ENCODE measurements at regions not wholly inside any gene's neighbourhood (a gene's known extent, or its start where the extent isn't known, plus 50 kb on each side); places are given as distances from the start of the nearest gene placed in this dataset.

DNA sequence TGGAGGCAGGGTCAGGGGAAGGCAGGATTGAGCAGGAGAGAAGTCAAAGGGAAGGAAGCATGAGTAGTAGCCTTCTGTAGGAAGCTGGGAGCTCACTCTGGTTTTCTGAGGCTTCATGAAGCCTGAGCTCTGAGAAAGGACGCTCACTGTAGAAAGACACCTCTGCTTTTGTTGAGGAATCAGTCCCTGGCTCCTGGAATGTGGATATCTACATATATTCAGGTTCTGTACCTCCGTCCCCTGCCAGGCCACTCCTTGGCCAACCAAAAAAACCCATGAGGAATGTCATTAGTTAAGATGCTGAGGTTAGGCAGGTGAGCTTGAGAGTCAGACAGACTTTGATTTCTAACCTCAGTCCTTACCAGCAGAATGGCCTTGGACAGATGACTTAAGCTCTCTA lies 283.5 kb upstream of the HABP2 start:
- Mint-ChIP-seq H3K36me3 (ENCODE audit: low read depth) (no peaks in the 10 kb centered on the region), H3K27me3 (peaks cover 19% of the 10 kb centered on the region), H3K4me3 (no peak overlapping the region), H3K9me3 (no peaks in the 10 kb centered on the region), H3K4me1 (ENCODE audit: low read depth) (no peaks in the 10 kb centered on the region), H3K27ac (no peak overlapping the region)
- DNase-seq: no peak

DNA sequence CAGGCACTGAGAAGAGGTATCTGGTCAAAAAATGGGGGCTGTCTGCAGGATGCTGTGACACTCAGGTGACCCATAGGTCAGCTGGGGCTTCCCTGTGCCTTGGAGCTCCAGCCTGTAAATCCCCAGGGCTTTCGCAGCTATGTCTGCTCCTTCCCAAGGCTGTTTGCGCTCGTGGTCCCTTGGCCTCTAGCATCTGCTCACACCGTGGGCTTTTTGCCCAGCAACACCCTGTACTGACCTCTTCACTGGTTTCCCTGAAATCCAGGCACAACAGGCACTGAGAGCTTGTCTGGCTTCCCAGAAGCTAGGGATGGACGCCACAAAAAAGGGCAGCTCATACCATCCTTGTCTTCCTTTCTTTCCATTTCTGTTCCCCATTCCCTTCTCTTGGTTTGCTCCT lies 280.3 kb upstream of the HABP2 start:
- Mint-ChIP-seq H3K9me3 (peaks cover 20% of the 10 kb centered on the region), H3K36me3 (ENCODE audit: low read depth) (no peaks in the 10 kb centered on the region), H3K4me3 (no peak overlapping the region), H3K27ac (no peak overlapping the region), H3K4me1 (ENCODE audit: low read depth) (no peaks in the 10 kb centered on the region), H3K27me3 (peaks cover 12% of the 10 kb centered on the region)
- DNase-seq: no peak

DNA sequence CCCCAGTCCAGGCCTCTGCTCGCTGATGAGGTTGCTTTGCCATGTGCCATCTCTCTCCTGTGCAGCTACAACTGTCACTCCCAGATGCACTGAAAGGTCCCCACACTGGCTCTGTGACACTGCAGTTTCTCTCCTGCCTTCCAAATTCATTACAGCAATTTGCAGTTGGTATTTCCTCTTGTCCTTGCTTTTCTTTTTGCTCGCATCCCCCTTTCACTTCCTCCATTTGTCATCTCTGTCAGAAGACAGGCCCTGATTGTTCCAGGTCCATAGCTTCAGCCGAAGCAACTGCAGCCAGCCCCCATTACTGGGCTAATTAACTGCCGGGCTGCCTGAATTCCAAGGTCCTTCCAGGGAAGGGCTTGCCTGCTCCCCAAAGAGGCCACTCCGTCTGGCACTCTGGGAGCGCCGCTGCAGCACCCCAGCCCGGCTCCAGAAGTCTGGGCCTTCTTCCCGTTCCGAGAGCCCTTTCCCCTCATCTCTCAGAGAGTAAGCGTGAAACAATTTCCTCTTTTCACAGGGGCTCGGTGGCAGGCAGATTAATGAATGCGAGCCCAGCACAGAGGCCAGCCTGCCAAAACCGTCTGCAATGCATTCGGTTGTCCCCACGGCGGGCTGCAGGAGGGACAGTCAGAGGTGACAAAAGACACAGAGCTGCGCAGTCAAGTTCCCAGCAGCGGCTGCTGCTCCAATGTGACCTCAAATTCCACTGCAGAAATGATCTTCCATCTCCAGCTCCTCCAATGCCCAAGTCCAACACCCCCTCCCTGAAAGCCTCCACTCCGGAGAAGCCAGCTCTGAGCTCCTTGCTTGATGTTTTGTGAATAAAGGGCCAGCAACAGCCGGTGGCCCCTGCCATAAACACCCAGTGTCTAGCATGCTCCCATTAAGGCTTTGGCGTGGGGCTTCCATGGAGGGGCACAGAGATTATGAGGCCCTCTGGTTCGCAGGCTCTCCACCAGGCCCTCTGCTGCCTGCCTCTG lies 279.4 kb upstream of the HABP2 start:
- DNase-seq: no peak
- no peaks in the 10 kb centered on the region for H3K4me1 Mint-ChIP-seq (ENCODE audit: low read depth)
- peaks cover 20% of the 10 kb centered on the region for H3K9me3 Mint-ChIP-seq
- H3K4me3 Mint-ChIP-seq: no peak overlapping the region
- H3K36me3 Mint-ChIP-seq (ENCODE audit: low read depth): no peaks in the 10 kb centered on the region
- H3K27me3 Mint-ChIP-seq: peaks cover 12% of the 10 kb centered on the region
- no peak overlapping the region for H3K27ac Mint-ChIP-seq

DNA sequence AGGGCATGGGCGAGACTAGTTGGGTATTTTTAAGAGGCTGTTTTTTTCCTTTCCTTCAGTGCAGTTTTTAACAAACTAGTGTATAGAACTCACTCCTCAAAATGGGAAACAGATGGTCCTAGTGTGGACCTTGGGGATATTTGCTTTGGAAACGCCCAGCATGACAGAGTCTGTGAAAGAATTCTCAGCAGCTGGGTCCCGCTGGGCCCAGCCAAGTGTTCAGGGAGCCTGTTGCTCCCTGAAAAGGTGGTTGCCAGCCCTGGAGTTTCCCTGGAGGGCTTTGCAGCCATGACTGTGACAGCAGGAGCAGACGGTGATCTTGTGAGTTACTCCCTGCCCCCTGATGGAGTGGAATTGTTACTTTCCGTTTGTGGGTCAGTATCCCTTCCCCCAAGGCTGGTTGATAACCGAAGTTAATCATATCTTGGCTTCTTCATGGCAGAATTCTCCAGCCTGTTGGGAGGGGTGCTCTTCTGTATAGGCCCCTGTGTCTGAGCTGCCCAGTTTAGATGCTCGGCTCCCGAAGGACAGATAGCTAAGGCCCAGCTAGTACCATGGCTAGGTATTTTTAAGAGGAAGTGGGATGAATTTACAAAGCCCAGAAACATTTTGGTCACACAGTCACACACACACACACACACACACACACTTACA lies 278.6 kb upstream of the HABP2 start:
- H3K4me3 Mint-ChIP-seq: no peak overlapping the region
- H3K27ac Mint-ChIP-seq: no peak overlapping the region

DNA sequence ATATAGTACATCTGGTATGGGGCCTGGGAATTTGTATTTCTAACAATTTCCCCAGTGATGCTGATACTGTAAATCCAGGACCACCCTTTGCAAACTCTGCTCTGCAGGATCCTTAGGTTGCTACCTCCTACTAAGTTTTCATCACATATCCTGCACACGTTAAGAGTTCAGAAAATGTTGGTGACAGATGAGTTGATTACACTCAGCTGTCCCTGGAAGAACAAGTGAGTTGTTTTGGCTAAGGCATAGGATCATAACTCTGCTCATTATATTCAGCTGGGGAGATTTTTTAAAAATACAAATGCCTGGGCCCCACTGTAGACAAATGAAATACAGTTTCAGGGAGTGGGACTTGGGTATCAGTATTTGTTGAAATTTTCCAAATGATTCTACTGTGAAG lies 274.6 kb upstream of the HABP2 start:
- DNase-seq: no peak
- Mint-ChIP-seq H3K27ac (no peak overlapping the region), H3K36me3 (ENCODE audit: low read depth) (no peaks in the 10 kb centered on the region), H3K4me1 (ENCODE audit: low read depth) (no peaks in the 10 kb centered on the region), H3K27me3 (peaks cover 9% of the 10 kb centered on the region), H3K4me3 (no peak overlapping the region), H3K9me3 (peaks cover 20% of the 10 kb centered on the region)

More for the DNA sequence above, 278.6 kb upstream of the HABP2 start:
- DNase-seq: no peak
- Mint-ChIP-seq H3K4me1 (ENCODE audit: low read depth) (no peaks in the 10 kb centered on the region), H3K27me3 (peaks cover 12% of the 10 kb centered on the region), H3K9me3 (peaks cover 20% of the 10 kb centered on the region), H3K36me3 (ENCODE audit: low read depth) (no peaks in the 10 kb centered on the region)

DNA sequence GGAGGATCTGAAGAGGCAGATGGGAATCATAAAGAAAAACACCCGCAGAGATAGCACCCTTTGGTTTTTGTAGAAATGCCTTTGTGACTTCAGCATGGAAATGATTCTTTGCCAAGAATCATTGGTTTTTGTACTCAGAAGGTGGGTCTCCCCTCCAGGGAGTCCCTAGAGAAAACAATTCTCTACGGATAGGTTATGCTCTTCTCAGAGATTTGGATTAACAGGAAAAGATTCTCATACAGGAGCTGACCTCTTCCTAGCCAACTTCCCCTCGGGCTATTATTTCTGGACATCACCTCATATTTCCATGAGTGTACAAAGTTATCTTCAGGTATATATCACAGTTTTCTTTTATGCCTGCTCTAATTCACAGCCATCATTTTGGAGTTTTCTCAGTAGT lies 274.2 kb upstream of the HABP2 start:
- H3K4me3 Mint-ChIP-seq: no peak overlapping the region
- DNase-seq: no peak
- no peaks in the 10 kb centered on the region for H3K36me3 Mint-ChIP-seq (ENCODE audit: low read depth)
- no peaks in the 10 kb centered on the region for H3K4me1 Mint-ChIP-seq (ENCODE audit: low read depth)
- no peak overlapping the region for H3K27ac Mint-ChIP-seq
- H3K9me3 Mint-ChIP-seq: peaks cover 20% of the 10 kb centered on the region
- peaks cover 9% of the 10 kb centered on the region for H3K27me3 Mint-ChIP-seq

DNA sequence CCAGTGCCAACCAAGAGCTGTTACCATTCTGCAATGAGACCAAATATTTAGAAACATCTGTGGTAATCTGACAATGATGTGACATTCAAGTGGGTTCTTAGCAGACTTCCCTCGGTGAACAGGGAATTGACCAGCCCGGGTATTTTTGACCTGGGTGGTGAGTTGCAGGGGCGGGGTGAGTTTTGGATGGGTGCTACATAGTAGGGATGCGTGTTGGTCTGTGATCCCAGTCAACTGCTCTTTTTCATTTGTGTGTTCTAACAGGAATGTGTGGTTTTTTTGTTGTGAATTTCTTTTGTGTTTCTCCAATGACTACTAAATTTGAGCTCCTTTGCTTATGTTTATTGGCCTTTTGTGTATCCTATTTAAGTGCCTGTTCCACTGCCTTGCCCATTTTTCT lies 273.6 kb upstream of the HABP2 start:
- H3K27ac Mint-ChIP-seq: no peak overlapping the region
- no peak overlapping the region for H3K4me3 Mint-ChIP-seq
- no peaks in the 10 kb centered on the region for H3K36me3 Mint-ChIP-seq (ENCODE audit: low read depth)
- no peaks in the 10 kb centered on the region for H3K4me1 Mint-ChIP-seq (ENCODE audit: low read depth)
- DNase-seq: no peak
- peaks cover 9% of the 10 kb centered on the region for H3K27me3 Mint-ChIP-seq
- peaks cover 20% of the 10 kb centered on the region for H3K9me3 Mint-ChIP-seq

DNA sequence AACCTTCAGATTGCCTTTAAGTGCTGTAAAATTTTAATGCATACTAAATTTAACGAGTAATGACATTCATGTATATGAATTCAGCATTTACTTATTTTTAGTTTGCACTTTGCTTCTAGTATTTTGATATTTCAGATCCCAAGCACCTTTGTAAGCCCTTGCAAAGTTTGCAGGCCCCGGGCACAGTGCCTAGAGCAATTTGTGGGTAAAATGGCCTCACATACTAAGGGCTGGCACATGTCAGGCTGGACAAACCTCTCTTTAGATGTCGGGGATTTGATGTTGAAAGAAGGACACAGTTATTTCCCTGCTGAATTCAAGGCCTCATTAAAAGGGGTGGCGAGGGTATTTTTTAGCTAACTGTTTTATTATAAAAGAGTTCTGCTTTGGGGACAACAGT lies 270.3 kb upstream of the HABP2 start:
- DNase-seq: no peak
- no peaks in the 10 kb centered on the region for H3K4me1 Mint-ChIP-seq (ENCODE audit: low read depth)
- no peaks in the 10 kb centered on the region for H3K9me3 Mint-ChIP-seq
- H3K4me3 Mint-ChIP-seq: no peak overlapping the region
- no peaks in the 10 kb centered on the region for H3K36me3 Mint-ChIP-seq (ENCODE audit: low read depth)
- peaks cover 9% of the 10 kb centered on the region for H3K27me3 Mint-ChIP-seq
- H3K27ac Mint-ChIP-seq: no peak overlapping the region

DNA sequence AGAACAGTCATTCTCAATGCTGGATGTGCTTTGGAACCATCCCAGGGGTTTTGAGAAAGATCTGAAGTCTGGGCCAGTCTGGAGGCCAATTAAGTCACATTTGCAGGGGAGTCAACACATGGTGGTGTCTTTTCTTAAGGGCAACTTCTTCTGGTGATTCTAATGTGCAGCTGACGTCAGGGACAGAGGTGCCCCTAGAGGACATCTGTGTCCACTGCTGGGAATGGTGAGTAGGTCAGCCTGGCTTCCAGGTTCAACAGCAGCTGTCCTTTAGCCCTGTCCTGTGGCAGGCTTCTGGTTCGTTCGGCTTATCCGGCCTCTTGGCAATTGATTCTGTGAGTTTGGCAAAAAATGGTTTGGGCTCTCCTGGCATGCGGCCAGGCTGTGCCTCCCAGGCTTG lies 269.7 kb upstream of the HABP2 start:
- no peaks in the 10 kb centered on the region for H3K4me1 Mint-ChIP-seq (ENCODE audit: low read depth)
- no peaks in the 10 kb centered on the region for H3K9me3 Mint-ChIP-seq
- H3K27me3 Mint-ChIP-seq: peaks cover 9% of the 10 kb centered on the region
- DNase-seq: no peak
- no peak overlapping the region for H3K4me3 Mint-ChIP-seq
- no peaks in the 10 kb centered on the region for H3K36me3 Mint-ChIP-seq (ENCODE audit: low read depth)
- H3K27ac Mint-ChIP-seq: no peak overlapping the region

DNA sequence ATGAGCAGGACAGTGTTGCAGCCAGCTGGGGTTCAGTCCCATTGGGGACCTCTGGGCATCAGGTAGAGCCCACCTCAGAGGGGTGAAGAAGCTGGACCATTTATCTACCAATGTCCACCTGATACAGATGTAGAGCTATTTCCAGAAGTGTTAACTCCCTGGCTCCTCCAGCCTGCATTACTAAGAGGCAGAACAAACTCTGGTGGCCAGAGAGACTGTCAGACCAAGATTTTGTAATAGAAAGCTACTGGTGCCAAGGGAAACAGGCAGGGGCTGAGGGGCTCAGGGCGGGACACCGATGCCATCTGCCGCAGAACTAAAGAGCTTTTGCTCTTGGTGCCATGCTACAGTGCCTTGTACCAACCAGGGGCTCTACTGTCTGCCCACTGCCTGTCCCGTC lies 268.2 kb upstream of the HABP2 start:
- H3K9me3 Mint-ChIP-seq: no peaks in the 10 kb centered on the region
- no peak overlapping the region for H3K4me3 Mint-ChIP-seq
- no peak for DNase-seq
- H3K4me1 Mint-ChIP-seq (ENCODE audit: low read depth): no peaks in the 10 kb centered on the region
- H3K27ac Mint-ChIP-seq: no peak overlapping the region
- no peaks in the 10 kb centered on the region for H3K36me3 Mint-ChIP-seq (ENCODE audit: low read depth)
- peaks cover 9% of the 10 kb centered on the region for H3K27me3 Mint-ChIP-seq

DNA sequence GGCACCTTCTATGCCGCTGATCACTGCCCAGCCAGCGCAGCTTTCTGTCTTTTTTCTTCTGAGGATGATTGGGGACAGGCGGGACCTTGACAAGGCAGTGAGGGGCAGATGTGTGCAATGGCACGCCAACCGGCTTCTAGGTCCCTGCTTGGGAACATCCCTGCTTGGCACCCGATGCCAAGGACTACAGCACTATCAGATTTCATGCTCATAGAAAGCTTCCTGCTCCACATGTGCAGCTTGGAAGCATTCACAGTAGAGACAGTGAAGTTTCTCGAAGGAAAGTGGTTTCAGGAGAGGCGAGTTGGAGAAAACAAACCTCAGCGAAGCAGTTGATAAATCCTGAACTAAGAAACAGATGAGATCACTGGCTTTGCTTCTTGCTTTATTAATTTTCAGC lies 267.5 kb upstream of the HABP2 start:
- Mint-ChIP-seq H3K36me3 (ENCODE audit: low read depth) (no peaks in the 10 kb centered on the region), H3K4me3 (no peak overlapping the region), H3K27ac (no peak overlapping the region), H3K4me1 (ENCODE audit: low read depth) (no peaks in the 10 kb centered on the region), H3K27me3 (peaks cover 4% of the 10 kb centered on the region), H3K9me3 (no peaks in the 10 kb centered on the region)
- DNase-seq: no peak

DNA sequence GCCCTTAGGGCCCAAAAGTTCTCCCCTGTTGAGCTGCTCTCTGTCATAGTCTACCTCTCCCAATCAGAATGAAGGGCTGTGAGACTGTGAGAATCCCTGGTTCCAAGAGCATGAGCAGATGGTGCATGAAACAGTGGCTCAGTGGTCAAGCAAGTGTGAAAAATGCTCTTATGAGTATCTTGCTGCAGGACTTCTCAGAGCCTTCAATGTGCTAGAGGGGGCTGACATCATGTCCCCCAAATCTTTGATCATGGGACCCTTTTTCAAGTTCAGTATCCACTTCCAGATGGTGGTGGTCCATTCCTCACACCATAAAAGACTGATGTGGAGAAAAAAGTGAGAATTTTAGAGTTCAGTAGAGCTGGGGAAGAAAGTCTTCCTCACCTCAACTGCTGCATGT lies 265.3 kb upstream of the HABP2 start:
- H3K9me3 Mint-ChIP-seq: no peaks in the 10 kb centered on the region
- no peaks in the 10 kb centered on the region for H3K36me3 Mint-ChIP-seq (ENCODE audit: low read depth)
- no peaks in the 10 kb centered on the region for H3K27me3 Mint-ChIP-seq
- no peak overlapping the region for H3K4me3 Mint-ChIP-seq
- no peak overlapping the region for H3K27ac Mint-ChIP-seq
- no peaks in the 10 kb centered on the region for H3K4me1 Mint-ChIP-seq (ENCODE audit: low read depth)
- no peak for DNase-seq

DNA sequence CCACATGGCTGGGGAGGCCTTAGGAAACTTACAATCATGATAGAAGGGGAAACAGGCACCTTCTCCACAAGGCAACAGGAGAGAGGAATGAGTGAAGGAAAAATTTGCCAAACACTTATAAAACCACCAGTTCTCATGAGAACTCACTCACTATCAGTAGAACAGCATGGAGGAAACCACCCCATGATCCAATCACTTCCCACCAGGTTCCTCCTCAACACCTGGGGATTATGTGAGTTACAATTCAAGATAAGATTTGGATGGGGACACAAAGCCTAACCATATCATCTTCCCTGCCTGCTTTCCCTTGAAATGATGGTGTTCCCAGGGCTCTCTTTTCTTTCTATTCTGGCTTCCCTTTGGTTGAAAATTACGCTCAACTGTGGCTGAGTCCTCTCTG lies 262.7 kb upstream of the HABP2 start:
- Mint-ChIP-seq H3K4me3 (no peak overlapping the region), H3K27me3 (no peaks in the 10 kb centered on the region), H3K27ac (no peak overlapping the region), H3K4me1 (ENCODE audit: low read depth) (no peaks in the 10 kb centered on the region), H3K36me3 (ENCODE audit: low read depth) (no peaks in the 10 kb centered on the region), H3K9me3 (no peaks in the 10 kb centered on the region)
- no peak for DNase-seq

DNA sequence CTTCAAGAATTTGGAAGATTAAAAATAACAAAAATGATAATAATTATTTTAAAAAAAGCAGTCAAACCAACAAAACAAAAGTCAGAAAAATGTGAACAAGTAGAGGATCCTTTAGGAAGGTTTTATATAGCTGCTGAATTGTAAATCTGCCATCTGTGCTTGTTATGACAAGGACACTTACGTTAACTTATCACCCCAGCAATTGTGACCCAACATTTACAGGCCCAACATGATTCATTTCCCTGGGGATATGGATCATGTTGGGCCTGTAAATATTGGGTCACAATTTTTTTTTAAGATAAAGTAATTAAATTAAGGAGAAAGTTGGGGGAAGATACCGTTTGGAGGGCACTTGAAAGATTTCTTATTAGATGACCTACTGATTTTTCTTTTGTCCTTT lies 261.4 kb upstream of the HABP2 start:
- Mint-ChIP-seq H3K4me1 (ENCODE audit: low read depth) (no peaks in the 10 kb centered on the region), H3K27ac (no peak overlapping the region), H3K4me3 (no peak overlapping the region), H3K27me3 (no peaks in the 10 kb centered on the region), H3K9me3 (no peaks in the 10 kb centered on the region), H3K36me3 (ENCODE audit: low read depth) (no peaks in the 10 kb centered on the region)
- no peak for DNase-seq

DNA sequence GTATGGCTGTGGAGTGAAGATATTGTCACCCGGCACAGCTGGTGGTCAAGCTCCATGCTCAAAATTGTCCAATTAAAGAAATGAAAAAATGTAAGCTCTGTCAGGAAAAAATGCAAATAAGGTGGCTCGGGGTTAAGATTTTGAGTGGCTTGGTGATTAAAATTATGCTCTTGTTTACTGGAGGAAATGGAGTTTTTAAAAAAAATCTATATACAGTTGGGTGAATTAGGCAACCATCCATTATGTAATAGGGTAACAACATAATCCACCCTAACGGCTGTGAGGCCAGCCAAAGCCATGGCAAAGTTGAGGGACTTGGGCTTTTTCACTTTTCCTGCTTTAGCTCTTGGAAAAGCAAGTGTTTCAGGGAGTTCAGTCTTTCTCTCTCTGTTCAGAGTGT lies 260.8 kb upstream of the HABP2 start:
- no peaks in the 10 kb centered on the region for H3K9me3 Mint-ChIP-seq

More for the DNA sequence above, 260.8 kb upstream of the HABP2 start:
- Mint-ChIP-seq H3K27ac (no peak overlapping the region), H3K27me3 (peaks cover 4% of the 10 kb centered on the region), H3K4me1 (ENCODE audit: low read depth) (no peaks in the 10 kb centered on the region), H3K4me3 (no peak overlapping the region), H3K36me3 (ENCODE audit: low read depth) (no peaks in the 10 kb centered on the region)
- no peak for DNase-seq
